Fibroblast of skin of right biceps (primary cell): ENCODE measurements at regions not wholly inside any gene's neighbourhood (a gene's known extent, or its start where the extent isn't known, plus 50 kb on each side); places are given as distances from the start of the nearest gene placed in this dataset.

Experiments
- DNase-seq: peaks from one replicate; pipeline ENCODE4 v3.0.0-alpha.2; 2013

DNA sequence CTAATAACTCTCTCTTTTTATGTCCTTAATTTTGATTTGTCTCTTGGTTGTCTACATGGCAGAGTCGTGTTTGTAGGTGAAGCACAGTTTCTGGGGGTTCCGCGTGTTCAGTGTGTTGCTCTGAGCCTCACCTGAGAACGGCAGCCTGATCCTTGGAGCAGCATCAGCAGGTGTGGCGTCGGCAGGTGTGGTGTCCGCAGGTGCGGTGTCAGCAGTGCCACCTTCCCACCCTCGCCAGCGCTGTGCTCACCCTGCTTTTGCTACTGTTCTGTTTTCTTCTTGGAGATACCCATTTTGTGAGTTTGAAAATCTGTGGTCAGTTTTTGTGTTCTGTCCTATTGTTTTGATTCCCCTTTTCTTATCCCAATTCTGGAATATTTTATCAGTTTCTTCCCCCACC lies 406.6 kb downstream of the GLRX3 start:
- DNase-seq = no peak

DNA sequence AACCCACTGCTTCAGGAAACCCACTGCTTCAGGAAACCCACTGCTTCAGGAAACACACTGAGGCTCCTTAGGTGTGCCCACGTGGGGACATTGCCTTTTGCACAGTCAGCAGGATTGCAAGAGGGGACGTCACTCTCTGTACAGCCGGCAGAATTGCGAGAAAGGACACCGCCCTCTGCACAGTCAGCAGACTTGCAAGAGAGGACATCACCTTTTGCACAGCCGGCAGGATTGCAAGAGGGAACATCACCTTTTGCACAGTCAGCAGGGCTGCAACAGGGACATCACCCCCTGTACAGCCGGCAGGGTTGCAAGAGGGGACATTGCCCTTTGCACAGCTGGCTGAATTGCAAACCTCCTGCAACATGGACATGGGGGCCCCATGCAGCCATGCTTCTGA lies 407.6 kb downstream of the GLRX3 start:
- no peak for DNase-seq

DNA sequence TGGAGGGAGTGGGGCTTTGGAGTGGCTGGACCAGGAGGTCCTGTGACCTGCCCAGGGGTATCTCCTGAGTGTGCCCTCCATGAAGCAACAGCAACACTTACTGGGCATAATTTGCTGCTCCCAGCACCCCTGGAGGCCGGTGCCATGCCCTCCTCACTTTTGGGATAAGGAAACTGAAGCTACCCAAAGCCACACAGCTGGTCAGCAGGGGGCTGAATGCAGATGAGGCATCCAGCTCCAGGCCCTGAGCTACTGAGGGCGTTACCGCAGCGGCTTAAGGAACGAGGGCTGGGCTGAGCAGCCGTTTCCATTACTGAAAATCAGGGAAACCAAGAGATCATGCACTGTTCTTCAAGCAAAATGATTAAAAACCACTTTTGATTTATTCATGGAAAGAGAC lies 408.9 kb downstream of the GLRX3 start:
- no peak for DNase-seq

DNA sequence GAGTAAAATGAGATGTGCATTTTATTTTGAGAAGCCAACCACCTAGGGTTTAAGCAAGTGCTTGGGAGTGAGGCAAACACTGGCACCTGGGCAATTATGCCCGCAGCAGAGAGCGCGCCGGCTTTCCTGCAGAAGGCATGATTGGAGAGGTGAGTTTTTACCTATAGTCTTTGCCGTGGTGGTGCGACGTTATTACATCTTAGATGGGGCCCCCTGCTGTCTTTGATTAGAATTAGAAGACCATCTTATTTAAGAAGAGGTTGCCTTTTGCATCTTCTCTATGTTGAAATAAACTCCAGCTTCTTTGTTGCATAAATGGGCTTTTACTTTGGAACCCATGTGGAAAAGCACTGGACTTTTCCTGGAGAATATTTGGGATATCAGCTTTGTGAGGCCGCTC lies 409.5 kb downstream of the GLRX3 start:
- DNase-seq = no peak

DNA sequence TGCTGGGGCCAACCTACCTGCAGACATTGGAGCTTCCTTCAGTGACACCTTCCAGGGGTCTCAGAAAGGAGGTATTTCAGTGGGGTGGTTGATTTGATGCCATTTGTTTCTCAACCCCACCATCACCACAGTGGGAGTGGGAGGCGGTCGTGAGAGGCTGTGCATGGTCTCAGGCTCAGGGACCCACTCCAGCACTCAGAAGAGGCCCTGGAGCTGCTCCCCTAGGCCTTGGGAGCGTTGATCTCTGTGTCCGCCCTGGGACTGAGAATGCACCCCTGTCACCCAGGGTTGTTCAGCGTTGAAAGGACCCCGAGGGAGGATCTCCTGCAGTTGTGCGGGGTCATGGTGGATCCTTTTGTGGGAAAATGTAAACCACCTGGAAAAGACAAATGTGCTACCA lies 410.6 kb downstream of the GLRX3 start:
- DNase-seq = no peak

DNA sequence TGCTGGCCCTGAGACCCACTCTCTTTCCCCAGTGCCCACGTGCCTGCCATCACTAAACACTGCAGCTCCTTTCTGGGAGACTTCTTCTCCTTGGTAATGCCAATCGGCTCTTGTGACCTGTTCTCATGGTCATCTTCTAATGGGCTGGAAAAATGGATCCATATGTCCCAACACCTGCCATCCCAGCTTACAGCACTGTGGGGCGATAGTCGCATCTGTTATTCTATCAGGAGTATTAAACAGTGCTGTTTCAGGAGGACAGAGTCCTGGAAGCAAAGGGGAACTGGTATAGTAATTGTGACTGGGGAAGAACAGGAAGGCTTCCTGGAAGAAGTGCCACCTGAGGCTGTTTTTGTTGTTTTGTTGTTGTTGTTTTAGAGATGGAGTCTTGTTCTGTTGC lies 411.2 kb downstream of the GLRX3 start:
- DNase-seq = no peak

DNA sequence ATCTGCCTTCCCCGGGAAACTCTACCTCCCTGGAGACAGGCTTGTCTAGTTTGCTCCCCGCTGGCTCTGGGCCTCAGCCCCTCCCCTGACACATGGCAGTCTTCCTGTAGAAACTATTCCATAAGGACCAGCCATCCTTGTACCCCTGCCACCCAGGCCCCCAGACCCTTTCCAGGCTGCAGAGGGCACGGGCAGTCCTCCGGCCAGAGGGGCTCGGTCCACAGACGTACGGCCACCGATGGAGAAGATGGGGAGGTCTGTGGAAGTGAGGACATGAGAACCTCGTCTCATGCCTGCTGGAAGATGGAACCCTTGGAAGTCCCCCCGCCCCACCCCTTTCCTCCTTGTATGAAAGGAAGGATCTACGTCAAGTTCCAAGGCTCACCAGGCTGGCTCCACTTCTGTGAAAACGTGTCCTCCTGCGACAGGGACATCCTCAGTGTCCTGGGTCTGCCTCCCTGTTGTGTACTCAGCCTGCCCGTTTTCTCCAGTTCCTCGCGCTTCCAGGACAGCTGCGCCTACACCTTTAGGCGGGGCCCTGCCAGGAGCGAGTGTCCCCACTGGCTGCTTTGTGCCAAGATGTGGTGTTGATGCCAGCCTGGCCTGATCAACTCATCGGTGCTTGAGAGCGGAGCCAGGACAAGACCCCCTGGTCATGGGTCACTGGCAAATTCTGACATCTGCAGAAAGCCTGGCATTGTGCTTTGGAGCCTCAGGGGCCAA lies 414.9 kb downstream of the GLRX3 start:
- DNase-seq = no peak

DNA sequence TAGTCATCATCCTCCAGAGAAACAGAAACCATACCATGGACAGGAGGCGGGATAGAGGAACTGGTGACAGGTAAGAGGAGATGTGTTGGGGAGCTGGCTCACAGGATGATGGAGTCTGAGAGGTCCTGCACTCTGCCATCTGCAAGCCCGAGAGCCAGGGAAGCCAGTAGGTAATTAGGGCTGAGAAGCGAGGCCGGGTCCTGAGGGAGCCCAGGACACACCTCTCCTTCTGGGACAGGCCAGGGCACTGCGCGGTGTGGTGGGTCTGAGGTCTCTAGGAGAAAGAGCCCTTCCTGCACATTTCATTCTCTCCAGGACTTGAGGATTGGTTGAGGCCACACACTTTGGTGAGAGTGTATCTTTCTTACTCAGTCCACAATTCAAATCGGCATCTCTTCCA lies 415.5 kb downstream of the GLRX3 start:
- DNase-seq = no peak

DNA sequence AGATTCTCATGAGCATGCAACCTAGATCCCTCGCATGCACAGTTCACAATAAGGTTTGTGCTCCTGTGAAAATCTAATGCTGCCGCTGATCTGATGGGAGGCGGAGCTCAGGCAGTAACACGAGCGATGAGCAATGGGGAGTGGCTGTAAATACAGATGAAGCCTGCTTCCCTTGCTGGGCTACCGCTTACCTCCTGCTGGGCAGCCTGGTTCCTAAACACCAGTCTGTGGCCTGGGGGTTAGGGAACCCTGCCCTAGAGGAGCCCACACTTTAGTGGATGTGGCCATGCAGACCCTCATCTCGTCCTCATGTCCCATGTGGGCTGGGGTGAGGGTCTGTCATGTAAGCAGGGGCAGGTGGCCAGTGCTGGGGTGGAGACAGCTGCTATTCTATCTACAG lies 417.6 kb downstream of the GLRX3 start:
- no peak for DNase-seq

DNA sequence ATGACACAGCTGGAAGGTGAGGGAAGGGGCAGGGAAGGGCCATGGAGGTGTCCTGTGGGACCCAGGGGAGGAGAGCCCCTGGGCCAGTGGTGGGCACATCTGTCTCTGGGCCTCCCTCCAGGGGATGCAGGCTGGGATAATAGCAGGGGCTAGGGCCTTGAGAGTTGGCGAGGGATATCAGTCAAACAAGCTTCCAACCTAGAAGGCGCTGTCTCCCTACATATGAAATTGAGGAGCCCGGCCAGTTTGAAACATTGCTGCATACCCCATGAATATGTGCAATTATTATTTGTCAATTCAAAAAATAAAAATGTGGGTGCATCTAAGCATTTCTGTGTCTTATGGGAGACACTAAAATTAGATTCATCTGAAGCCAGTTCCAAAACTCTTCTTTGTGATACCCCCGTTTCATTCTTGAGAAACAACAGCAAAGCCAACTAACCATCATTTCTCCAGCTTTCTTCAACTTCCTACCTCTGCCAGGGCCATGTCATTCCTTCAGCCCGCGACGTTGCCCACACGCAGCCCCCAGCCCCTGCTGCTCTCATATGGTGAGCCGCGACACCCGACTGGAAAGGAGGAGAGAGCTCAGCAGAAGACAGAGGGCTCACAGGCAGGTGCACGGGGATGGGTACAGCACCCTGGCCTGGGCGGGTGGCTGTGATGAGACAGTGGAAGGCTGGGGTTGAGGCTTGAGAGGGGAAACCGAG lies 418.7 kb downstream of the GLRX3 start:
- DNase-seq = no peak

DNA sequence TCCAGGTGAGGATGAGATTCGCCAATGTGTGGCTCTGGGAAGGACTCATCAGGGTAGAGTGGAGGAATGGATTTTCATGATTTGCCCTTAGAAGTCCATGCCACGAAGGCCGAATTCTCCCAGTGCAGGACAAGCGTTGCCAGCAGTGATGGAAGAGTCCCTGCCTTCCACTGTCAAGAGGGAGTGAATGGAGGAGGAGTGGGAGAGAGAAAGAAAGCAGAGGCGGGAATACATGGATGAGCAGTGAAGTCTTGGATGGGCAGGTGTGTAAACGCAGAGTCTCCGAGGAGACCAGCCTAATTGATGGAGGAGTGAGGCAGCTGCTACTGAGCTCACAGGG lies 419.2 kb downstream of the GLRX3 start:
- DNase-seq = no peak

DNA sequence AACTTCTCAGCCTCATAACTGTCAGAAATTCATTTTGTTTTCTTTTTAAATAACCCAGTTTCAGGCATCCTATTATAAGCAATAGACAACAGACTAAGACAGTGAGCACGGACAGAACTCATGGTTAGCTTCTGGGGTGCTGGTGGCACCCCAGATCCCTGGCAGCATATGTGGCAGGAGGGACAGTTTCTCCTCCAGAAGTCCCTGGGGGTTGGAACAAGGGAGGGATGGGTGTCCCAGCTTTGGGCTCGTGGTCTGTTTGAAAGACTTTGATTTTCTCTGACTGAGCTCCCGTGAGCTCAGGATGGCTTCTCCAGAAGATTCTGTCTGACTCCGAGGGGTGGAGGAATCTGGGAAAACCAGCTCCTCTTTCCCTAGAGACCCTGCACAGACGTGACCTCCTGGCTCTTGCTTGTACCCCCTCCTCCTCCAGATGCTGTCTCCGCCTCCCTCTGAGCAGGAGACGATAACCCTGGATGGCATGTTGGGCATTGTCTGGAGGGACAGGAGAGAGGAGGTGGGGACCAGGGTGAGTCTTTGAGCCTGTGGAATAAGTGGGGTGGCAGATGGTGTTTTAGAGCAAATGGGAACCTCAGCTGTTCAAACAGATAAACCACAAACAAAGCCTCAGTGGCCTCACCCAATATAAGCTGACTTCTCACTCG lies 421.1 kb downstream of the GLRX3 start:
- no peak for DNase-seq

DNA sequence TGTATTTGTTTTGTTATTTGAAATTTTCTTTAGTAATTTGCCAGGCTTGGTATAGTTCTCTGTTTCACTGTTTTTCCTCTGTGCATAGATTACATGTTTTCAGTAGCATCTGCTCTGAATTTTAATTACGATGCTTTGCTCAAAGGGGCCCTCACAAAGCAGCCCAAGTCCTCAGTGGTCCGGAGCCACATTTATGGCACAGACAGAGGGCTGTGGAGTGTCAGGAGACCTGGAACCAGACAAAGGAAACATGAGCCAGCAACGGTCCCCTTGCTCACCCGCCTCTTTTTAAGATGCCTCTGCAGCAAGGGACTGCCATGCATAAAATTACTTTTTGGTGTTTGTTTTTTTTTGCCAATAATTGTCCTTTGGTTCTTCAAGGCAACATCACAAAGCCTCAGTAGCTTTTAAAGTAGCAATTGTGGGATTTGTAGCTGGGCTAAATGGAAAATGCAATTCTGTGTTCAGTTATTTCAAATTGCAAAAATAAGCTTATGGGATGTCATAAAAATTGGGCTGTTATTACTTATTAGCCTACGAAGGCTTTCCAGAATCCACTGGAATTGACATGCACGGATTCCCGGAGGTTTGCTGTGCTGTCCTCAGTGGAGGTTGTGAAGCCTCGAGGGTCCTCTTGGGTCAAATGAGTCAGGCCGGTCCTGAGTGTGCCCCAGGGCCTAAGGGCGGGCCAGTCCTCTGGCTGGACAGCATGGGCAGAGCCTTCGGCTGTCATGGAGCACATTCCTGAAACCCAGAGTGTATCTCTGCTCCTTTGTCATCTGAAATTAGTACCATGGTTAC lies 422.8 kb downstream of the GLRX3 start:
- no peak for DNase-seq

DNA sequence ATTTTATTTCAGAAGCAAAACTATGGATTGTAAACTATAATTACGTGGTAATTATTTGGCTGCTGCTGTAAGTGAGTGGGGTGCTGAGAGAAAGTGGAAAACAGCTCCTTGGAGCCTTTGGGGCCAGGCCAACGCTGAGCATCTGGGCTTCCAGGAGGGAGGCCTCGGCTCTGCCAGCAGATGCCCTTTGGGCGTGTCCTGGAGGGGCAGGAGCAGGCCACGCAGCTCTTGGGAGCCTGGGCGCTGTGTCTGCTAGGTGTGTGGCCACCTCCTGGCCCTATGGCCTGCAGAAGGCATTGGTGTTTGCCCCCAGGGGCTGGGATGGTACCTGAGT lies 423.3 kb downstream of the GLRX3 start:
- no peak for DNase-seq

DNA sequence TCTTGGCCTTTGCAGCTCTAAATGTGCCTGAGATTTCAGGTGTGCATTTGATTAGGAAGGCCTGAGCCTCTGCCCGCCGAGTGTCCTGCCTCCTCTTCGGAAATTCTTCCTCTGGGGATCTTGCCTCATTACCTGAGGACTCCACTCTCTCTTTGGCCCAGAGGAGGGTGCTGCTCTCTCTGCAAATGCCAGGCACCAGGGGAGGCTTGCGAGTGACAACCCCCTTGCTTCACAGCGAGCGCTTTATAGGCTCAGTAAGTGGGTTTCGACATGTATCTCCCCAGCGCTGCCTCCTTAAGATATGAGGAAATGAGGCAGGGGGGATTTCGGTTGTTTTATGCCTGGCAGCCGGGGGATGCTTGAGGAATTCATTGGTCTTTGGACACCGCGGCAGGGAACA lies 423.9 kb downstream of the GLRX3 start:
- DNase-seq = no peak

DNA sequence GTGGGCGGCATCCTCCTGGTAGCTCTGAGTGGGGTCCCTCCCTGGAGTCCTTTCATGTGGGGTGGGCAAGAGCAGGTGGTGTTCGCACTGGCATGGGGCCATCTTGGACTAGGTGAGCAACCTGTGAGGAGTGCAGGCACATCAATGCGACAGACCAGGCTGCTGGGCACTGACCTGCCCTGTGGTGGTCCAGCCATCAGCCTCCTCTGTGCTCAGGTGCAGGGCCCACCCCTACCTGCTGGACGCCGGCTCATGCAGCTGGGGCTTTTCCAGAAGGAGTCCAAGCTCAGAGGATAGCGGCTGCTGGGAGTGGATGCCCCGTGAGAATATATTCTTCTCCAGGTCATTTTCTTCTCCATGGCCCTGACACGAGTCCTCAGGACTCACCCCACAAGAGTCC lies 424.4 kb downstream of the GLRX3 start:
- no peak for DNase-seq

DNA sequence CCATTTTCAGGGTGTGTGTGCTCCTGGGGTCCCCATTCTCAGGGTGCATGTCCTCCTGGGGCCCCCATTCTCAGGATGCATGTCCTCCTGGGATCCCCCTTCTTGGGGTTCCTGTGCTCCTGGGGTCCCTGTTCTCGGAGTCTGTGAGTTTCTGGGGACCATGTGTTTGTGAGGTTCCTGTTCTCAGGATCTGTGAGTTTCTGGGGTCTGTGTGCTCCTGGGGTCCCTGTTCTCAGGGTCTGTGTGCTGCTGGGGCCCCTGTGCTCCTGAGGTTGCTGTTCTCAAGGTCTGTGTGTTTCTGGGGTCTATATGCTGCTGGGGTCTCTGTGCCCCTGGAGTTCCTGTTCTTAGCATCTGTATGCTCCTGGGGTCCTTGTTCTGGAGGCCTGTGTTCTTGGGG lies 425.5 kb downstream of the GLRX3 start:
- DNase-seq = no peak

DNA sequence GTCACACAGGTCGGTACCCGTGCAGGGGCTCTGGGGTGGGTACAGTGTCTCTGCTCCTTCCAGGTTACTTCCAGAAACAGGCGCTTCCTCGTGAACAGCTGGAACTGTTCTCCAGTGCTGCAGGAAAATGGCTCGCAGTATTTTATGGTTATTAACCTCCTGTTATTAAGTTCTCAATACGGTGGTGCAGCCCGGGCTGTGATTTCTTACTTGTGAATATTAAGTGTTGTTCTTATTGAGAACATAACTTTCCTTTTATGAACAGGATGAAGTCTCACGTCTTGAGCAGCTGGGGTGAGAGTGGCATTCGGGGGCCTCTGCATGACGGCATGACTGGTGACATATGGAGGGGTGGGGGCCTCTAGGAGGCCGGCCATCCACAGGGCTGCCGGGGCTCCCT lies 430.8 kb downstream of the GLRX3 start:
- DNase-seq = no peak

DNA sequence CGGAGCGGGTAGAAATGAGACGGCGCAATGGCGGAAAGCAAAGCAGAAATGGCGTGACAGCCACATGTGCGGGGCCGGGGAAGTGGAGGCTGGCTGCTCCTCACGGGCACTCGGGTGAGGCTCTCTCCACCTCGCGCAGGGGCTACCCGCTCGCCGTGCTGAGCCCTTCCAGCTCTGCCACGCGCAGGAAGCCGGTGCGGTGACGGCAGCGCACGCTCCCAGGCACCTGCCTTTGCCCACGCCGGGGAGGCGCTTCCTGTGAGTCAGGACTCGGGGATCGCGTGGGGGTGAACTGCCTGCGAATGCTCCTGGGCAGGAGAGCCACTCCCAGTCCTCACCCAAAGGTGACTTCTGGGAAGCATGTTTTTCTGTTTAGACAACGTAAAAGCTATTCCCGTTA lies 431.2 kb downstream of the GLRX3 start:
- DNase-seq = no peak

DNA sequence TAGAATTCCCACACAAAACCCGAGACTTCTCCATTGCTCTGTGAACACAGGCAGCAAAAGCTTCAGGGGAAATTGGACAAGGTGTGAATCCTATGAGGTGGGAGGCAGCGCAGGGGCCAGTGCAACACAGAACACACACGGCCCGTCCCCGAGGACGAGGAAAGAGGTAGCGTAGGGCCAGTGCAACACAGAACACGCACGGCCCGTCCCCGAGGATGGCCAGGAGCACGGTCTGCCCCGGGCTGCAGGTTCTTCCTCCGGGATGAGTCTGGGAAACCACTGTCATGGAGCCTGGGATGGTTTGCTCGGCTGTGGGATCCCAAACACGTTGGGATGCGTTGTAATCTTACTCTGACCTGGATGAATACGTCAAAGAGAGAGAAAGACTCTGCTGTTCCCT lies 432.1 kb downstream of the GLRX3 start:
- DNase-seq = no peak

DNA sequence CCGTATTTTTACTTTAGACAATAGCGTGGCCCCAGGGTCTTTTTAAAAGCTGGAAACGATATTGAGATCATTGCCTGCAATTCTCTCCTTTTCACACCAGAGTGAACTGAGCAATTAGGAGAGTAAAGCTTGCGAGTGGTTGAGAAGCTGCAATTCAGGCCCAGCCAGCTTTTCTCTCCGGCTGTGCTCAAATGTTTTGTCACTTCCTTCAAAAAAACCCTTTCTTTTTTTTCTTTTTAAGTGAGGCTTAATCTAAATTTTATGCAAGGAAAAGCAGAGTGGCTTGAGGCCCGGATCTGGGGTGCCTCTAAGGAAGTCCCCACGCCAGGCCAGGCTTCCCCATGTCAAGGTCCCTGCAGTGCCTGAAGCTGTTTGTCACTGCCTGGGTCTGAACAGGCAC lies 433.9 kb downstream of the GLRX3 start:
- DNase-seq = no peak

DNA sequence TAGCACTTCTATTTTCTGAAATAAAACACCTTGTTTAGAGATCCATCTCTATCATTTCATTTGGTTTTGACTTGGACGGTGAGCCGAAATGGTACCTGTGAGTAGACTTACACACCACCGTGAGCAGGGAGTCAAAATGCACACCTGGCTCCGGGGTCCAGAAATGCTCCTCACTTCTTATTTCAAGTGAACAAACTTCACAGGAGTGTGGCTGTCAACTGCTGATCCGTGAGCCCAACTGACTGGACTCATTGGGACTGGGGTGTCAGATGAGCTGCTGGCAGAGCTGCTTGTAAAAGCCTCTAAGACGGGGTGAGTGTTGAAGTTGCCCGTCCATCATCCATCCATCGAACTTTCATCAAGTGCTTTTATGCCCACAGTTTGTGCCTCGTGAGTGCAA lies 435.5 kb downstream of the GLRX3 start:
- DNase-seq = no peak

DNA sequence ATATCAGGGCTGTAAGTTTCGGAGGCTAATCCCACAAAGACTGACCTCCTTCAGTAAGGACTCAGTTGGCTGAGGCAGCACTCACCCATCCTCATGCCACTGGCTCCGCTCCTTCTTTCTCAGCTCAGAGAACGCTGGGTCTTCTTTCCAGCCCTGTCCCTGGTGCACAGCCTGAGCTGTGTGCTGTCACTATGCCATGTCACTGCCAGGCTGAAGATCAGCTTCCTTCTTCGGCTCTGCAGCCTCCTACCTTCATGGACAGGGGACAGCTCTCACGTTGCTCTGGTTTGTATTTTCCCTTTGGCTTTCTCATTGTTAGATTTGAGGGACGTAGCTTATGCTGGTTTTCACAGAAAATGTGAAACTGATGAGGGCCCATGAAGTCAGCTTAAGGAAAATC lies 437.3 kb downstream of the GLRX3 start:
- no peak for DNase-seq

DNA sequence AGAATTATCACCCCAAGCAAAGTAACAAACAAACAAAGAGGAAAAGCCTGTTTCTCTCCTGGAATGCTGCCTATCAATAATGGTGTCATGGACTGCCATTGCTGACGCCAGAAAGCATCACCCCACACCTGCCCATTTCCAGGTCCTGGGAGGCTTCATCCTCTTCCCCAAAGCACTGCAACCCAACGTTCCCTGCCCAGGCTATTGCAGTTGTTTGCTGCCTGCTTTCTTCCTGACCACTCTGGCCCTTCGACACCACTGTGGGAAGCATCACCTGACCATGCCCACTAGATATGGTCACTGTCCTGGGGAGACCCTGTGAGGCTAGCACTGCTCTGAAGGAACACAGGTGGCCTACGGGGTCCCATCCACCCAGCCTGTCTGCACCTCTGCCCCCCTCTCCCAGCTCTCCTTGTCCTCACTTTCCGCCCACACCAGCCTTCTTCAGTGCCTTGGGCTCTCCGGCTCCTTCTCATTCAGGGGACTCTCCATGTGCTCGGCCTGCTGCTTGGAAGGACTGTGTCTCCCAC lies 439.6 kb downstream of the GLRX3 start:
- no peak for DNase-seq
